GM19023 (cell line): ENCODE measurements at regions not wholly inside any gene's neighbourhood (a gene's known extent, or its start where the extent isn't known, plus 50 kb on each side); places are given as distances from the start of the nearest gene placed in this dataset.

Experiments
- ATAC-seq: cut with Tn5 transposase; IDR thresholded peaks from one replicate; pipeline ENCODE4 v1.9.1; 2021; ENCODE audit warnings: mild to moderate bottlenecking, moderate library complexity; ENCODE audit not compliant: unreplicated experiment

DNA sequence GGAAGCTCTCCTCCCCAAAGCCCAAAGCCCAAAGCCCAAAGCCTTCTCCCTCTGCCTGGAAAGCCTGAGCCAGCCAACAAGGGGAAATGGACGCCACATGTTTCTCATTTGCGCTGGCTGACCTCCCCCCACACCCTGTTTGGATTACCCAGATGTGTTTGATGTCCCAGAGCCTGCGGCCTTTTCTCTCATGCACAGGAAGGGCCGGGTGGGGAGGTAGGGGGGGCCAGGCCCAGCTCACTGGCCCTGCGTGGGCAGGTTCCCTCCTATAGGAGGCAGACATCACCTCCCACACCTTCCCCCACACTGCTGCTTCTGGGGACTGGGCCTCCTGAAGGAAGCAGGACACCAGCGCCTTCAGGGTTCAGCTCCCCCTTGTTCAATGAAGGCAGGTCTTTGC, 116.3 kb downstream of the NAV1 start:
- ATAC-seq: no peak

GRCh38 chr1:201655910-201656309, 117.0 kb downstream of the NAV1 start:
- no peak for ATAC-seq

GRCh38 chr1:201656311-201657032, 117.5 kb downstream of the NAV1 start:
- ATAC-seq: no peak

GRCh38 chr1:201659572-201659971, 120.6 kb downstream of the NAV1 start:
- ATAC-seq: no peak

- no peak for ATAC-seq
These were observed 122.2 kb downstream of the NAV1 start for GRCh38 chr1:201660931-201661822.

DNA sequence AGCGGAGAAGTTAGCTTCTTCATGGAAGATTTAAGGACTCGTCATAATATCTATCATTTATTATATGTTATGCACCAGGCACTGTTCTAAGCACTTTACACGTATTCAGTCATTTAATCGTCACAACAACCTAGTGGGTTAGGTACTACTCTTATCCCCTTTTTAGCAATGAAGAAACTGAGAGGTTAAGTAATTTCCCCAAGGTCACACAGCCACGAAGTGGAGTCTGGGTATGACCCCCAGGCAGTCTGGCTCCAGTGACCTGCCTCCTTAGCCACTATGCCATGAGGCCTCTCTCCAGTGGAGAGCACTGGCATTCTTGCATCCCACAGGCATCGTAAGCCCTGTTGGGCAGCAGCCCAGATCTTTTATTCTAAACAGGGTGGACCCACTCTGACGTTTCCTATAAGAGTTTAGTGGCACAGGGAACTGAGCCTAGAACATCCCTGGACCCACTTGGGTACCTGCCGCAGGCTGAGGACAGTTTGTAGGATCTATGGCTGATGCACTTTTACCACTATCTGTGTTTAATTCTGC, 123.0 kb downstream of the NAV1 start:
- no peak for ATAC-seq

GRCh38 chr1:201662646-201663045, 123.7 kb downstream of the NAV1 start:
- no peak for ATAC-seq

- ATAC-seq: no peak
These were observed 124.7 kb downstream of the NAV1 start for GRCh38 chr1:201663491-201664113.

- no peak for ATAC-seq
These were observed 126.1 kb downstream of the NAV1 start for GRCh38 chr1:201665036-201665435.

GRCh38 chr1:201666102-201666501, 127.2 kb downstream of the NAV1 start:
- ATAC-seq: no peak

- ATAC-seq: no peak
These were observed 127.7 kb downstream of the NAV1 start for GRCh38 chr1:201666645-201667044.

GRCh38 chr1:201667479-201667878, 128.6 kb downstream of the NAV1 start:
- no peak for ATAC-seq

DNA sequence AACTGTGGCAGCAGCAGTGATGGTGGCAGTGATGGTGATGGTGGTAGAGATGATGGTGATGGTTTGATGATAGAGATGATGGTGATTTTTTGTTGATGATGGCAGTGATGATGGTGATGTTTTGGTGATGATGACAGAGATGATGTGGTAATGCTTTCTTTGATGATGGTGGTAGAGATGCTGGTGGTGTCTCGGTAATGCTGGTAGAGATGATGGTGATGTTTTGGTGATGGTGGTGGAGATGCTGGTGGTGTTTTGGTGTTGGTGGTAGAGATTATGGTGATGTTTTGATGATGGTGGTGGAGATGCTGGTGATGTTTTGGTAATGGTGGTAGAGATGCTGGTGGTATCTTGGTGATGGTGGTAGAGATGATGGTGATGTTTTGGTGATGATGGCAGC, 131.6 kb downstream of the NAV1 start:
- no peak for ATAC-seq

DNA sequence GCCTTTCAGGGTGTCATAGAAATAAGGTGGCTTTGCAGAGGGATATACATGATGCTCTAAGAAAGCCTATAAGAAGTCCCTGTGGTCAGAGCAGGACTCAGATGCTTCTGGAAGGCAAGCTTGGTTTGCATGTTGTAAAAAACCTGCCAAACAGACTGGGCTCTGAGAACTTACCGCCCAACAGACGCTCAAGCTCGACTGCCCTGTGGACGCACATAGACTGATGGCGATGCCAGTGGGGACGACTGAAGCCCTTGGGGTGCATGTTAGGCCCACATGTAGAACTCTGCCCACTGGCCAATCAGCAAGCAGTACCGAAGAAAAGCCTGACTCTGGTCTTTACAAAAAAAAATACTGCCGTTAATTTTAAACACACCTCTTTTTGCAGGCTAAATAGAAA, 133.8 kb downstream of the NAV1 start:
- ATAC-seq: no peak

- ATAC-seq: no peak
These were observed 134.2 kb downstream of the NAV1 start for GRCh38 chr1:201673093-201673492.

- no peak for ATAC-seq
These were observed 135.0 kb downstream of the NAV1 start for GRCh38 chr1:201673915-201674314.

DNA sequence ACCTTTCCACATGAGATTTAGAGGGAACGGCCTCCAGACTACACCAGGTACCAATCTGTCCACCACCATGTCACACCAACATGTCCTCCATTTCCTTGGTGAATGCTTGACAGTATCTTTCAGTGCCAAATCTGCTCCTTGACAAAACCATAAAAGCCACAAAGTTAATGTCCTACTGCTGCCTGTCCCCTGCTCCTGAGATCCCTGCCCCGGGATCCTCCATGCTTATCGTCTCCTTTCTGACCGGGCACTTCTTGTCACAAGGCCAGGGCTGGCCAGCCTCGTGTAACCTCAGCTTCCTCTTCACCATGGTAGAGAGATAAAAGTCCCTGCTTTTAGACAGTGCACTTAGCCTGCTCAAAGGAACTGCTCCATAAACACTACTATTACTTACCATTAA, 136.2 kb downstream of the NAV1 start:
- no peak for ATAC-seq

DNA sequence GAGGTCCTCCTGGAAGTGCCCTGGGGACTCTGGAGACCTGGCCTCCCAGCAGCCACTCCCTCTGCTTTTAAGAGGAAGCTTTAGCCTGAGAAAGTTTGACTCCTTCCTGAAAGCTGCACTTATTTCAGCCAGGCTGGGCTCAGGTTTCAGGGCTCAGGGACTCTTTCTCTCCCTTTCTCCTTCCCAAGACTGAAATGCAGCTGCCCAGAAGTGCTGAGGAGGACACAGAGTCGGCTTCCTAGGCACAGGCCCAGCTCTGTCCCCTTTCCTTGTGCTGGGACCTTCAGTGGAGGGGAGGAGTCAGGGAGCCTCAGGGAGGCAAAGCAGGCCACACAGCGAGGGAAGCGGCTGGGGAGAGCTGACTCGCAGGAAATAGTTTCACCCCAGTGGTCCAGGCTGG, 137.3 kb downstream of the NAV1 start:
- no peak for ATAC-seq

- ATAC-seq: no peak
These were observed 137.7 kb downstream of the NAV1 start for GRCh38 chr1:201676641-201677040.

- no peak for ATAC-seq
These were observed 139.6 kb downstream of the NAV1 start for GRCh38 chr1:201678264-201679101.

GRCh38 chr1:201681375-201681774, 142.4 kb downstream of the NAV1 start:
- ATAC-seq: no peak
